Inflammatory macrophage treated with lipopolysaccharide for 1 hour (primary cell): ENCODE measurements at regions not wholly inside any gene's neighbourhood (a gene's known extent, or its start where the extent isn't known, plus 50 kb on each side); places are given as distances from the start of the nearest gene placed in this dataset.

Experiments used
- DNase-seq, 2 donors: peaks; one replicate each; pipeline ENCODE4 v3.0.0-alpha.2; 2020 to 2022

- DNase-seq: no peak
Measured at GRCh38 chr5:144582066-144582465, 411.4 kb downstream of the KCTD16 start.

GRCh38 chr5:144581044-144581443, 410.4 kb downstream of the KCTD16 start:
- no peak for DNase-seq

DNA sequence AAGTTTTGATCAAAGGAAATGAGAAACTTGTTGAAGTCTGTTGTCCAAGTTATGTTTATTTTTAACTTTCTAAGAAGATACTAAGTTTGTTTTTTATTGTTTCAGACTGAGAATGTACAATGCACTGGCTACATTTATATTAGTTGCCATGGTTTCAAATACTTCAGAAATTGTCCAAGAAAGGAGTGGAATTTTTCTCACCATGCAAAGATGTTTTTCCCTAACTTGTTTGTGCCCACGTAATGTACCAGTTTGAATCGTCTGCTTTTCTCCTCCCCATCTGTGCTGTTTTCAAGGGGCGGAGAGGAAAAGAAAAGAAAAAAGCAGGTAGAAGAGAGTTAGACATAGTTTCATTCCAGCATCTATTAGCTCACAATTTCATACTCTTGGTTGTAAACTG, 407.0 kb downstream of the KCTD16 start:
- no peak for DNase-seq

DNA sequence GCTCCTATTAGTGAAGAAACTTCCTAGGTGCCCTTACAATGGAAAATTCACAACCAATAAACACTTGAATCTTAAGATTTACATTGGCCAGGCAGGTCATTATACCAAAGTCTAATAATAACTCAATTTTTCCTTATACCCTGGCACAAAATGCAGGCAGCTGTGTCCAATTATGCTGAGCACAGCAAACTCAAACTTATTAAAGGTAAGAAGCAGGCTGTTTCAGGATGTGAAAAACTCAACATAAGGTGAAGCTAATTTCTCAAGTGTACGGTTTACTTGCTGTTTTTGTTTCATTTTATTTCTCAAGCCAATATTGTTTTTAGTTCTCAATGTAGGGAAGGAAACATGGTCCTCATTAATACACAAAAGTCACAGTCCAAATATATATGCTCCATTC, 405.1 kb downstream of the KCTD16 start:
- no peak for DNase-seq

GRCh38 chr5:144567421-144567780, 396.7 kb downstream of the KCTD16 start:
- DNase-seq: no peak

- no peak for DNase-seq
Measured at GRCh38 chr5:144566747-144567420, 396.2 kb downstream of the KCTD16 start.

GRCh38 chr5:144549580-144549979, 378.9 kb downstream of the KCTD16 start:
- no peak for DNase-seq

DNA sequence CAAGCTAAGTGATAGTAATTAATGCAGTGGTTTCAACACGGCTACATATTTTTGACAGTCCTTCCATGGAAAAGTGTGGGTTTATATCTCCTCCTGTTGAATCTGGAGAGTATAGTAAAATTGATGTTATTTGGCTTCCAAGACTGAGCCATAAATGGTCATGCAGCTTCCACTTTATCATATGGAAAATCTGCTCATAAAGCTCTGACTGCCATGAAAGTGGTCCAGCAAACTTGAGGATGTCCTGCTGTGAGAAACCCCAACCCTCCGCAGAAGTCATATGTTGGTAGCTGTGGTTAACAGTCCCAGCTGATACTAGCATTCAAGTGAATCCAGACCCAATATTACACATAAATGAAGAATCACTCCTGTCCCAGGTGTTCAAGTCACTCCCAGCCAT, 378.3 kb downstream of the KCTD16 start:
- no peak for DNase-seq

- DNase-seq: no peak
Measured at GRCh38 chr5:144547098-144547499, 376.4 kb downstream of the KCTD16 start.

GRCh38 chr5:144538845-144539244, 368.2 kb downstream of the KCTD16 start:
- no peak for DNase-seq
